Activated gamma-delta T cell treated with Interleukin-2 at 50 U/mL for 16 hours (primary cell): ENCODE measurements at regions not wholly inside any gene's neighbourhood (a gene's known extent, or its start where the extent isn't known, plus 50 kb on each side); places are given as distances from the start of the nearest gene placed in this dataset.
"Not testable (repeated sequence)": the region's sequence is repeated elsewhere in the genome, so short reads cannot be mapped to it uniquely, and the experiment has no call there.

Experiments used
- DNase-seq: peaks from one replicate; pipeline ENCODE4 v3.0.0-alpha.2; 2020

DNA sequence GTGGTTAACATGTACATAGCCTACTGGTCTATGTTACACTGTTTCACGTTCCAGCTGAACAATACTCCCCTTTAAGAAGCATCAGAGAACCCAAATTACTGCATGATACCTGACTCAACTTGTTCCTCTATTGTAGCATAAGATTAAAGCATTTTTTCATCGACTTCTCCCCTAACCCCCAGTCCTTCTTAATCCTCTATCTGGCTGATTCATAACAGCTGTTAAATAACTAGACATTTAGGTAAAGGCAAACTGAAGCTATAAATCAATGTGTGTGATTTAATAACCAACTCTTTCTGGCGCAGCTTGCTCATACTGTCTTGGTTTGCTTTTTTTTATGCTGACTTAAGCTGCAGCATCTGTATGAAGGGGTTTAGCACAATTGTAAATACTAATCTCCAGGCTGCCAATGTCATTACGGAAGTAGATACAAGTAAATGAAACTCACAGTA lies 94.2 kb upstream of the MTAP start:
- DNase-seq: no peak

DNA sequence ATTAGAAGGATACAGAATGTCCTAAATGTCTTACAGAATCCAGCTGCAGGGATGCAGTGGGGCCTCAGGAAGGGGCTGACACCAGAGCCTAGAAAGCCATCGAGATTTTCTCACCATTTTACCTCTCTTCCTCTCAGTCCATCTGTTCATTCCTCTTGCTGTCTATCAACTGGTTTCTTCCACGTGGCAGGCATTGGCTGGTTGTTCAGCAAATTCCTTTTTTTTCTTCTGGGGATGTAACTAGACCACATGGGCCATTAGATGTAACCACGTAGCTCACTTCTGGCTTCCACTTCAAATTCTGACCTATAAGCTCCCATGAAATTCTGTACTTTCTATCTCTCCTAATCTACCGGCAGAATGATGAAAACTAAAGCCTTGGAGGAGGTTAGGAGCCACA lies 93.6 kb upstream of the MTAP start:
- no peak for DNase-seq

DNA sequence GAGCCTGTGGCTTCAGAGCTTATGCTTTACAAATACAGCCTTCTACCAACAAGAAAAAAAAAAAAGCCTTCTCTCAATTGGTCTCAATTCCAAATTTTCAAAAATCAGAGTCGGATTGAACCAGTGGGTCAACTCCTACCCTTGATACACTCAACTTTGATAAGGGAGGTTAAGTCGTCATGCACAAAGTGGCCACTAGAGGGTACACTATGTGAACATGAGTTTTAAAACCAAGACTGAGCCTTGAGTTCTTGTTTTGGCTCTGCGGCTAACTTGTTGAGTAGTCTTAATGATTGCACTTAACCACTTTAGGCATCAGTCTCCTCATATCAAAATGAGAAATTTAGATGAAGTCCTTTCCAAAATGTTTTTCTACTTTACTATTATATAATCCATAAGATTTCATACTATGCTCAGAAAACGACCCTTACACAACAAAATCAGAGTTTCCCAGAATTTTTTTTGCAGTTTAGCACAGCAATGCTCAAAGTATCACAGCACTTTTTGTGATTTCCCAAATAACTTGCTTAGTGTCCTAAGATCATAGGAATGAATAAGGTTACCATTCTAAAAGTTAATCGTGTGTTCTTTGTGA lies 92.9 kb upstream of the MTAP start:
- DNase-seq: peak; percentile 67

DNA sequence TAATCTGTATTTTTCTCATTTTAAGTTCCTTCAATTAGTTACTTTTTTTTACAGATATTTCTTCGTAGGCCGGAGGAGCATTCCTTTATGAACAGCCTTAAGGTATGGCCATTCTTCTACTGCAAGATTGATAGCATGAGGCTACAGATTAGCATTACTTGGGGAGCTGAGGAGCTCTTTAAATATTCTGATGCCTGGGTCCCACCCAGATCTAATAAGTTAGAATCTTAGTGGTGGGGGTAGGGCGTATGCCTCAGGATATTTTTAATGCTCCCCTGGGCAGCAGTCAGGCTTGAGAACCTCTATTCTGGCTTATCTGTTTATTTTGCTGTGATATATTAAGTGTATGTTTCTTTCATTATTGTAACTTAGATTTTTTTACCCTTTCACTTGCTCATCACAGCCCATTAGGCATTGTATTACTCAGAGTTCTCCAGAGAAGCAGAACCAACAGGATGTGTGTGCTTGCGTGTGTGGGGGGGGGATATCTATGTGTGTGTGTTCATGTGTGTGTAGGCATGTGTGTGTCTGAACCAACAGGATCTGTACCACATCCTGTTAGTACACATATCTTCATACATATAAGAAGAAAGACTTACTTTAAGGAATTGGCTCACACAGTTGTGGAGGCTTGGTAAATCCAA lies 91.8 kb upstream of the MTAP start:
- DNase-seq: no peak

DNA sequence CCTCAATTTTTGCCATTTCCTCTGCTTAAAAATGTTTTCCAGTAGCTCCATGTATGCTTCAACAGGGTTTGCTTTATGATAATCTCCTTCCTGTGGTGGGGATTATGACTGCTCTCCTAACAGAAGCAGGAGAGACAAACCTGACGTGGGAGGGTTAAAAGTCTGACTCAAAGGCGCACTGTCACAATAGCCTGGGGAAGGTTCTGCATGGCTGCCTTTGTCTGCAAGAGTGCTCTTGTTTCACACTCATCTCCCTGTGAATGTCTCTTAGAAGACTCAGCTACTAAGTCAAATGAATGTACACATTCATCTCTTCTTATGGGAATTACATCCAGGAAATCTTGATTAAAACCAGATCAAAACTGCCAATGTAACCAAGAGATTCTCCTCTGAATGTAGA lies 90.9 kb upstream of the MTAP start:
- DNase-seq: no peak

DNA sequence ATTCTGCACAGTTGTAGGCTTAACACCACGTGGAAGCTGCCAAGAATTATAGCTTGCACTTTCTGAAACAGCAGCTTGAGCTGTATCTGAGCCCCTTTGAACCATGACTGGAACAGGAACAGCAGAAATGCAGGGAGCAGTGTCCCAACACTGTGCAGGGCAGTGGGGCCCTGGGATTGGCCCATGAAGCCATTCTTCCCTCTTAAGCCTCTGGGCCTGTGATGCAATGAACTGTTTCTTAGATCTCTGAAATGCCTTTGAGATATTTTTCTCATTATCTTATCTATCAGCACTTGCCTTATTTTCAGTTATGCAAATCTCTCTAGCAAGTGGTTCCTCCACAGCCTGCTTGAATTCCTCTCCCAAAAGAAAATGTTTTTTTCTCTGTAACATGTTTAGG lies 87.0 kb upstream of the MTAP start:
- no peak for DNase-seq

DNA sequence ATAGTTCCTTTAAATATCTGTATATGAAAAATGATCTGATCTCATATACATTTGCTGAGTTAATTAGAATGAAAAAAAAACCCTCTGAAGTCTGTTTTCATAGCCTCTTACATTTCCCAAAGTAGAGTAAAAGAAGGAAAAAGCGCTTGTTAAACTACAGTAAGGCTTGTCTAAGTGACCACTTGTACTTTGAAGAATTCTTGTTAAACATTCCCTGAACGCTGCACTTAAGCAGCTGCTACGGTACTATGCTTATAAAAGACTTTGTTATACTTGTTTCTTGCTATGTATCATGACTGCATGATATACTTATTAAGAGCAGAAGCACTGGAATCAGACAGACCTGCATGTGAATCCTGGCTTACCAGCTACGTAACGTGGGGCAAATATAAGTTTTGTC lies 81.7 kb upstream of the MTAP start:
- DNase-seq: no peak

DNA sequence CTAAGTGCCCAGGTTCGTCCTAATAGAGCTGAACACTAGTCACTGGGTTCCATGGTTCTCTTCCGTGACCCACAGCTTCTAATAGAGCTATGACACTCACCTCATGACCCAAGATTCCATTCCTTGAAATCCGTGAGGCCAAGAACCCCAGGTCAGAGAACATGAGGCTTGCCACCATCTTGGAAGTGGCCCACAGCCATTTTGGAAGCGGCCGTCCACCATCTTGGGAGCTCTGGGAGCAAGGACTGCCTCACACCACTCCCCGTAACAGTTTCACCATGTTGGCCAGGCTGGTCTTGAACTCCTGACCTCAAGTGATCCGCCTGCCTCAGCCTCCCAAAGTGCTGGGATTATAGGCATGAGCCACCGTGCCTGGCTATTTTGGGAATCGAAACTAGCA lies 75.0 kb upstream of the MTAP start:
- DNase-seq: not testable (repeated sequence)

DNA sequence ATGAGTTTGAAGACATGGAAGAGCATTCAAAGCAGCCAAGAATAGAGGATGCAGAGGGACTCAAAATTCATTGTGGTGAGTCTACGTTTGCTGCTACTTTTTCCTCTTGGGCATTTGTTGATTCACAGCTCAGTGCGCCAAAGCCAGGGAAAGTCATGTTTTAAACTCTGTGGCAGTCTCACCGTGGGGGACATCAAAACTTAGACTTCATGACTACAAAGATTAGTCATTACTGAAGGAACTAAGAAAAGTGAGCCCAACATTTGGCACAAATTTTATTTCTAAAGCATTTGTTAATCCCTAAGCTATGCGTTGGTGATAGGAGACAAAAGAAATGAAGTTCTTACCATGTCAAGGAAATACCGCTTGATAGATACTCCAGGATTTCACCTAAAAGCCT lies 73.7 kb upstream of the MTAP start:
- no peak for DNase-seq

DNA sequence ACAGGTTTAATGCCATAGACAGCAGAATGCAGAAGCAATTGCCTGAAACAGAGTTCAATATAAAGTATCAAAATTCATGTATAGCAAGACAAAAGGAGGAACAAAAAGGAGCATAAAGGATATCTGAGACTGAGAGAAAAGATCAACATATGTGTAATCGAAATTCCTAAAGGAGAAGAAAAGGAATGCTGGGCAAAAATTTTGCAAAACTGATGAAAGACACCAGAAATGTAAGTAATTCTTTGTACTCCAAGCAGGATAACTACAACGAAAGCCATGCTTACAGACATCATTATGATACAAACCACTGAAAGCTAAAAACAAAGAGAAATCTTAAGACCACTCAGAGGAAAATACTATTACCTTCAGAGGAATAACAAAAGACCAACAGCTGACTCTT lies 72.8 kb upstream of the MTAP start:
- DNase-seq: no peak

DNA sequence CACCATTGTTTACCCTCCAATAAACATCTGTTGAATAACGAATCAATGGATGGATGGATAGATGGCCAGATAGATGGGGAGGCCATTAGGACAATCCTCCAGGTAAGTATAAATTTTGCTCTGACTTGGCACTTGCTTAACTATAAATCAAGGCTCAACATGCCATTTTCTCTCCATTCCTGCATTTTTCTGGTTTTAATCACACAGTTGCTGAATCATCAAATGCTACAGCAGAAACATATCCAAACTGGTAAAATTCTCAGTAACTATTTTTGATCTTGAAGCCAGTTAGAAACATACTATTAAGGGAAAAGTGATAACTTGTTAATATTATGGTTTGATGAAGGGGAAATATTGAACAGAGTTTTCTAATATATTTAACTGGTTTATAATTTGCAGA lies 71.5 kb upstream of the MTAP start:
- DNase-seq: no peak

DNA sequence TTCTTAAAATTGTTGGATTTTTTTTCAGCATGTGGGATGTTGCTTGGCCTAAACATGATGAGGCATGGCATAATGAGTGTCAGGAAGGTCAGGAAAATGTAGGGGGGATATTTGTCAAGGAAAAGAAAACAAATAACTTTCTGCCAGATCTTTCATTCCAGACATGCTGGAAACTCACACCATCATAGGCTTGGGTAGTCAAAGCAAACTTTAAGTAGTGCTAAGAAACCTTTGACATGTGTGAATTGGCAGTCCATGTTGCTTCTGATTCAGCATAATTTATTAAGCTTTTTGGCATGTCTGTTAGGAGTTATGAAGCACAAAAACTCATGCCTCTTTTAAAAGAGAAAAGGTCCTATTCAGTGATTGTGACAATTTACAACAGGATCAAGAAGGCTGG lies 61.3 kb upstream of the MTAP start:
- DNase-seq: no peak

DNA sequence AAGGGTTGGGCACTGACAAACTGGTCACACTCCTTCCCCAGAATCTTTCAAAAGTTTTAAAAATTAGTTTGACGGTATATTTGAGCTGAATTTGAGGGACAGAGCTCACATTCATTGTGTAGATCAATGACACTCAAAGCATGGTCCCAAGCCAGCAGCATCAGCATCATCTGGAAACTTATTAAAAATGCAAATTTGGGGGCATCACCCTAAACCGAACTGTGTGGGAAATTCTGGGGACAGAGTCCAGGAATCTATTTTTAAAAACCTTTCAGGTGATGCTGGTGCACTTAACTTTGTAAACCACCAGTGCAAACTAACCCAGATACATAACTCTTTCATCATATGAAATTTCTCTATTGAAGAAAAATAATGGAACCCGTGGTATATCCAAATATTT lies 58.1 kb upstream of the MTAP start:
- no peak for DNase-seq

DNA sequence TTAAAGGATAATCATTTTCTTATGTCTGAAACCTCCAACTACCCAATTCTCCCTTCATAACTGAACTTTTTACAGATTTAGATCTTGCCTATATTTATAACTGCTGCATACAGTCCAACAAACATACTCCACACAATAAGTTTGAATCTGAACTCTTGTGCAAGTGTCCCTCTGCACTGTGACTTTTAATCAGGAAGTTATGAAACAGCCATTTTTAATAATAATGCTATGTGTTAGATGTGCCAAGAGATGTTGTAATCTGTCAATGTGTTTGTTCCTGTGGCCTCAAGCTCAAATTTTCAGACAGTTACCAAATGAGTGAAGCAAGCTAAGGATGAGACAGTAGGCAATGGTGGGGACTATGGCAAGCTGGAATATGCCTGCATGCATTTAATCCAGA lies 57.6 kb upstream of the MTAP start:
- DNase-seq: no peak

DNA sequence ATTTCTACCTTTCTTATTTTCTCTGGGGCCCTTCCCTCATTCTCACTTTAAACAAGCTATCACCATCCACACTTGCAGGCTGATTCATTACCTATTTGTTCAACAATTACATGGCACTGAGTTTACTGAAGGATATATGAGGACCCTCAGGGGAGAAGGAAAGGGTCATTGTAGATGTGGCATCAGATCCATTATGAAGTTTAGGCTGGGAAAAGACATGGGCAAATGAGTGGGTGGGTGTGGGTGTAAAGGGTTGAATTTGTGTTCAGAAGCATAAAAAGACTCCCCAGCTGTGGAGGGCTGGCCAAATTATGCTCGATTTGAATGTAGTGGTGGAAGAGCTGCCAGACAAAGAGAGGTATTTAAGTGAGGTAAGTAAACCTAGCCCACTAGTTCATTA lies 55.9 kb upstream of the MTAP start:
- no peak for DNase-seq

DNA sequence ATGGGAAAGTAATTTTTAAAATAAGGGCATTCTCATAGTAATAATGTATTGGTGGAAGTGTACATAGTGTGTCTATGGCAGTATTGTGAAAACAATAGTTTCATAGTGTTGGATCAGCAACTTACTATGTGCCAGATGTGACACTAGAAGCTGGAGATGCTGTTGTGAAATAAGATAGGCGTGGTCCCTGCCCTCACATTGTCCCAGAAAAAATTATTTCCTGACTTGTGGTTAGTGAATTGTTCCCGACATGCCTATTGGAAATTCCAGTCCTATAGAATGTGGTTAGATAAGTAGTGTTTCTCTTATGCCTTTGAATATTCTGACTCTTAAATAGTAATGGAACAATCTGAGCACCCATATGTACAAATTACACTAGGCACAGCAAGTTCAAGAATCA lies 55.3 kb upstream of the MTAP start:
- no peak for DNase-seq

DNA sequence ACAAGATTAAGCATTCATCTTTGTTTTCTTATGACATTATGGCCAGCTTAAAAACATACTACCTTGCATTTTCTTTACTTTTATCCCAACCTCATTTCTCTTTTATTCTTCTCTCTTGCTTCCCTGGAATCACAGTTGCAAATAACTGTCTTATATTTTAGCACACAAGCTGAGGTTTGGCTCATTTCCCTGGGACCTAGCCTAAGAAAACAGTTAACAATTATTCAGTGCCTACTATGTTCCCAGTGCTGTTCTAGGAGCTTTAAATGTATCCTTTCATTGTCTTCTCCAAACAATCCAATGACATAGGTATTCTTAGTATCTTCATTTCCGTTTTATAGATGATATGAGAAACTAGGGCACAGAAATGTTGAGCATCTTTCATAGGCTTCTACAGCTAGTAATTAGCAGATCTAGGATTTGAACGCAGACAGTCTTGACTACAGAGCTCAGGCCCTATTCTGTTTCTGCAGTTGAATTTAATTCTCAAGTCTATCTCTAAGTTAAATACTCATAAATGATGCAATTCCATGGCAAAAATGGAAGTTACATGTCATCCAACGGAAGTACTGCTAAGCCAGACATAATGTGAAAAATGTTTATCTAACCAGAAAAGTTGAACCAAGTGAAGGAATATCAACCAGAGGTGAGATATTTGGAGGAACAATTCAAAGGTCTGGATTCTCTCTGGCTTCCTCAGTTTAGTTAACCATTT lies 52.3 kb upstream of the MTAP start:
- DNase-seq: no peak

DNA sequence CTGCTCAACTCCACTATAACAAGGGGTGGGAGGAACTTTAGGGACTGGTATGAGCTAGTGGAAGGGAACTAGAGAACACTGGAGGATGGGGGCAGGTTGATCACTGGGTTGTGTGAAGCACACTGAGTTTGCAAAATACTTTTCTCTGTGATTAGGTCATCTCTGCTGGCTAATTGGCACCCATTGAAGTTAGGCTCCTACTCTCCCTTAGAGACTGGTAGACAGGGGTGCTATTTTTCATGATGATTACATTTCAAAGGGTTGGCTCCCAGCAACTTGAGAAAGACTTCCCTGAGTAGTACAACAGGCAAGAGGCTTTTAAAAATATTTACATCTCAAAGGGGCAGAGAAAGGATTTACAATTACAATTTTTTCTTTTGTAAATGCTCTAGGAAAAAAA lies 50.4 kb upstream of the MTAP start:
- DNase-seq: no peak
